ENCODE measurements at regions not wholly inside any gene's neighbourhood (a gene's known extent, or its start where the extent isn't known, plus 50 kb on each side); places are given as distances from the start of the nearest gene placed in this dataset.
"Not testable (repeated sequence)": the region's sequence is repeated elsewhere in the genome, so short reads cannot be mapped to it uniquely, and the experiment has no call there.

- not testable (repeated sequence) for TF ChIP-seq POLR2A (IDR thresholded peaks at IDR 0.05)
- TF ChIP-seq, protein P1, sequence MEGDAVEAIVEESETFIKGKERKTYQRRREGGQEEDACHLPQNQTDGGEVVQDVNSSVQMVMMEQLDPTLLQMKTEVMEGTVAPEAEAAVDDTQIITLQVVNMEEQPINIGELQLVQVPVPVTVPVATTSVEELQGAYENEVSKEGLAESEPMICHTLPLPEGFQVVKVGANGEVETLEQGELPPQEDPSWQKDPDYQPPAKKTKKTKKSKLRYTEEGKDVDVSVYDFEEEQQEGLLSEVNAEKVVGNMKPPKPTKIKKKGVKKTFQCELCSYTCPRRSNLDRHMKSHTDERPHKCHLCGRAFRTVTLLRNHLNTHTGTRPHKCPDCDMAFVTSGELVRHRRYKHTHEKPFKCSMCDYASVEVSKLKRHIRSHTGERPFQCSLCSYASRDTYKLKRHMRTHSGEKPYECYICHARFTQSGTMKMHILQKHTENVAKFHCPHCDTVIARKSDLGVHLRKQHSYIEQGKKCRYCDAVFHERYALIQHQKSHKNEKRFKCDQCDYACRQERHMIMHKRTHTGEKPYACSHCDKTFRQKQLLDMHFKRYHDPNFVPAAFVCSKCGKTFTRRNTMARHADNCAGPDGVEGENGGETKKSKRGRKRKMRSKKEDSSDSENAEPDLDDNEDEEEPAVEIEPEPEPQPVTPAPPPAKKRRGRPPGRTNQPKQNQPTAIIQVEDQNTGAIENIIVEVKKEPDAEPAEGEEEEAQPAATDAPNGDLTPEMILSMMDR (IDR thresholded peaks at IDR 0.05), result not testable (repeated sequence)
Measured at GRCh38 chr10:71106151-71106550, 106.2 kb upstream of the UNC5B start.

Data from thyroid gland (tissue), 4 donors.